Aorta (tissue), 5 donors: ENCODE measurements at regions not wholly inside any gene's neighbourhood (a gene's known extent, or its start where the extent isn't known, plus 50 kb on each side); places are given as distances from the start of the nearest gene placed in this dataset.

Source experiments
- ATAC-seq: fragments of 200-7000 bp; cut with Tn5 transposase; one replicate; pipeline ENCODE4 v1.9.1; 2022; ENCODE audit warnings: moderate library complexity; ENCODE audit not compliant: low FRiP score
- DNase-seq, 2 donors: peaks; one replicate each; pipeline ENCODE4 v3.0.0-alpha.2; 2020
- H3K27ac ChIP-seq, 2 donors: one replicate each; pipeline ENCODE4 v1.5.1; 2013; ENCODE audit warnings: low read length in 2 of 2, mild to moderate bottlenecking in 2 of 2, moderate library complexity in 2 of 2, control low read depth in 1 of 2, inconsistent platforms in 1 of 2, low read depth in 1 of 2
- H3K27me3 ChIP-seq, 2 donors: one replicate each; pipeline ENCODE4 v1.6.1; 2013; ENCODE audit warnings: control low read depth in 1 of 2, low read length in 1 of 2, mild to moderate bottlenecking in 1 of 2, moderate library complexity in 1 of 2; ENCODE audit not compliant: insufficient read depth in 2 of 2, control insufficient read depth in 1 of 2
- H3K36me3 ChIP-seq, 2 donors: one replicate each; pipeline ENCODE4 v1.6.1; 2013; ENCODE audit warnings: control low read depth in 1 of 2, low read length in 1 of 2, mild to moderate bottlenecking in 1 of 2; ENCODE audit not compliant: insufficient read depth in 2 of 2, control insufficient read depth in 1 of 2
- H3K4me1 ChIP-seq, 2 donors: one replicate each; pipeline ENCODE4 v1.6.1; 2013; ENCODE audit warnings: low read length in 2 of 2, control low read depth in 1 of 2, mild to moderate bottlenecking in 1 of 2, moderate library complexity in 1 of 2; ENCODE audit not compliant: insufficient read depth in 2 of 2, control insufficient read depth in 1 of 2
- H3K4me3 ChIP-seq, 2 donors: one replicate each; pipeline ENCODE4 v1.5.1; 2013; ENCODE audit warnings: low read length in 2 of 2, control low read depth in 1 of 2, mild to moderate bottlenecking in 1 of 2
- H3K9me3 ChIP-seq: one replicate; pipeline ENCODE4 v1.6.1; 2013; ENCODE audit warnings: mild to moderate bottlenecking, low read length; ENCODE audit not compliant: control insufficient read depth
- WGBS, 2 donors: extraction: QIAGEN DNeasy Blood & Tissue Kit; methylation state at CpG; one replicate each; pipeline ENCODE4 v1.1.7; 2013; 5-methylcytosine and 5-hydroxymethylcytosine counted together
- intact Hi-C, 2 donors: fragments of 100-400 bp; cut with DNase I; formaldehyde crosslinking; loops; one replicate each; pipeline versions ENCODE4 v1.14.2 to v1.15.0; 2022
- donor health status: healthy with polysubstance abuse.
- donor health status: Bipolar disorder and iron deficiency.
- donor health status: DM: no; HTN: no; CAD: no.
- donor health status: DM: no; HTN: no; CAD: no.
- donor health status: DM: yes; HTN: yes; CAD: no.

DNA sequence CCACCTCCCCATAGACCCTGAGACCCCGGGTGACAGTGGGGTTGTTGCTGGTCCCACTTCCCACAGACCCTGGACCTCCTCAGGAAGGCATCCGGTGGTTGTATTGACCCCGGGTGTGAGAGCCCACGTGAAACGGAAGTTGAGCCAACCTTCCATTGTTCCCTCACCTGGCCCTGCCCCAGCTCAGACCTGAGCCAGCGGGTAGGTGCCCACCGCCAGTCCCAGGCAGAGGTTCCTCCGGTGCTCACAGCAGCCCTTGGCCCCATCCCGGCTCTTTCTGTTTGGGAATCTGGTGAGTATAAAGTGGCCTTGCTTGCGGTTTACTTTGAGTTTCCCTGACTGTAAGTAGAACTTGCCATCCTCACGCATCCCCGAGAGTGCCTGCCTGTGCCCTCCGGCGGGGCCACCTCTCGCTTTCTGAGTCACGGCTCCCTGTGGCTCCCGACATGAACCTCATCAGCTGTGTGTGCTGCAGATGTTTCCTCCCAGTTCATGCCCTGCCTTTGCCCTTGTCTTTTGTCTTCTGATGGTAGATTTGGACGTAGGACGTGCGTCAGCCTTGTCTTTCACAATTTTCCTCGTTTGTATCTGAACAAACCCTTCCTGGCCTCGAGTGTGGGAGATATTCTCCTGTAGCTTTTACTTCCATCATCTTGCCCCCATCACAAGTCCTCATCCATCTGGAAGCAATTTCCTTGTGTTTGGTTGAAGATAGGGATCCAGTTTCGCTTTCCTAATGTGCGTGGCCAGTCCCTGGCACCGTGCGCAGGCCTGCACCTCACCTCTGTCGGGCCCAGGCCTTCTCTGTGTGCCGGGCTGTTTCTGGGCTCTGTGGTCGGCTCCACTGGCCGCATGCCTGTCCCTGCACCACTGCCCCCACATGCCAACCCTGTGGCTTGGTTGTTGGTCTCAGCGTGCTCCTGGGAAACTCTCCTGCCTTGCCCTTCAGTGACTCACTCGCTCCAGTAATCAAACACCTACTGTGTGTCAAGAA, 76.0 kb downstream of the METRNL start:
- no peaks in the 10 kb centered on the region for H3K9me3 ChIP-seq
- H3K27ac ChIP-seq, result no peak overlapping the region
- 91 to 92% methylated on average over 32 of the region's 32 CpGs for WGBS, 2 donors
- H3K27me3 ChIP-seq, result no peaks in the 10 kb centered on the region
- peak; percentile 6 for ATAC-seq
- DNase-seq, result peak; percentile 65 to 81
- H3K4me1 ChIP-seq, result no peaks in the 10 kb centered on the region
- intact Hi-C loops, result no loop called here
- no peak overlapping the region for H3K4me3 ChIP-seq
- no peaks in the 10 kb centered on the region for H3K36me3 ChIP-seq

- Histone ChIP-seq H3K27ac (no peak overlapping the region), H3K4me1 (no peaks in the 10 kb centered on the region), H3K4me3 (no peak overlapping the region), H3K9me3 (no peaks in the 10 kb centered on the region), H3K36me3 (no peaks in the 10 kb centered on the region), H3K27me3 (no peaks in the 10 kb centered on the region)
- DNase-seq (peak in 1 of 2 donors; percentile 23), ATAC-seq (no peak)
- intact Hi-C loops, result no loop called here
- WGBS, 2 donors, result 95 to 96% methylated on average over 11 of the region's 11 CpGs
Observed at GRCh38 chr17:83156408-83156807, 77.0 kb downstream of the METRNL start.

DNA sequence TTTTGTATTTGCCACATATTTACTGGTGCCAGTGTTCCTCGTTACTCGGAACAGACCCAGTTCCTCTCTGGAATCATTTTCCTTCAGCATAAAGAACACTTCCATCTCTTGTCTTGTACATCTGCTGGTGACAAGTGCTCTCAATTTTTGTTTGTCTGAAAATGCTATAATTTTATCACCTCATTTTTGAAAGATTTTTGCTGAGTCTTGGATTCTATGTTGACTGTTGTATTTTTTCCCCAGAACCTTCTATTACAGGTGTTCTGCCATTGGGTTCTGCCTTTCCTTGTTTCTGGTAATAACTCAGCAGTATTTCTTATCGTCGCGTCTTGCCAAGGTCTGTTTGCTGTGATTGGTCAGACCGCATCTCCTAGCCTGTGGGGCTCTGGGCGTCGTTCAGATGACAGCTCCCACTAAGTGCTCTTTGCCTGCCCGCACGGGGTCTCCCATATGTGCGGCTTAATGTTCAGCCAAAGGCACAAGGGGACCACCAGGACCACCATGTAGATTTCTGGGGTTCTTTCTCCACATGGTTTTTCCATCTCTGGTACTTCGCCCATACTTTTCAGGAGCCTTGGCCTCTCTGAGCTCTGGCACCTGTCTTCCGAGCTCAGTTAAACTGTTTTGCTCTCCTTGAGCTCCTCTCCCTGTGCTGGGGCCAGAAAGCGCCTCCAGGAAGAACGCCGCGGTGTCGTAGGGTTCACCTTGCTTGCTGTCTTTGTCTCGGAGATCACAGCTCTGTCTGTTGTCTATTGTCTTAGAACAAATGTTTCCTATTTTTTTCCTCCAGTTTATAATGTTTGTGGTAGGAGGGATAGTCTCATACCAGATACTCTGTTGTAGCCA, 80.0 kb downstream of the METRNL start:
- 91 to 94% methylated on average over 19 of the region's 19 CpGs for WGBS, 2 donors
- Histone ChIP-seq H3K36me3 (no peaks in the 10 kb centered on the region), H3K9me3 (no peaks in the 10 kb centered on the region), H3K4me1 (no peaks in the 10 kb centered on the region), H3K4me3 (no peak overlapping the region), H3K27me3 (no peaks in the 10 kb centered on the region), H3K27ac (no peak overlapping the region)
- ATAC-seq (no peak), DNase-seq (peak in 1 of 2 donors; percentile 35)
- intact Hi-C loops, result no loop called here

GRCh38 chr17:83160443-83161297, 81.3 kb downstream of the METRNL start:
- Histone ChIP-seq H3K27me3 (no peaks in the 10 kb centered on the region), H3K27ac (no peak overlapping the region), H3K36me3 (no peaks in the 10 kb centered on the region), H3K9me3 (no peaks in the 10 kb centered on the region), H3K4me3 (no peak overlapping the region), H3K4me1 (no peaks in the 10 kb centered on the region)
- ATAC-seq, result no peak
- WGBS, 2 donors, result 87 to 89% methylated on average over 19 of the region's 19 CpGs
- intact Hi-C loops, result no loop called here
- peak; percentile 37 to 63 for DNase-seq

DNA sequence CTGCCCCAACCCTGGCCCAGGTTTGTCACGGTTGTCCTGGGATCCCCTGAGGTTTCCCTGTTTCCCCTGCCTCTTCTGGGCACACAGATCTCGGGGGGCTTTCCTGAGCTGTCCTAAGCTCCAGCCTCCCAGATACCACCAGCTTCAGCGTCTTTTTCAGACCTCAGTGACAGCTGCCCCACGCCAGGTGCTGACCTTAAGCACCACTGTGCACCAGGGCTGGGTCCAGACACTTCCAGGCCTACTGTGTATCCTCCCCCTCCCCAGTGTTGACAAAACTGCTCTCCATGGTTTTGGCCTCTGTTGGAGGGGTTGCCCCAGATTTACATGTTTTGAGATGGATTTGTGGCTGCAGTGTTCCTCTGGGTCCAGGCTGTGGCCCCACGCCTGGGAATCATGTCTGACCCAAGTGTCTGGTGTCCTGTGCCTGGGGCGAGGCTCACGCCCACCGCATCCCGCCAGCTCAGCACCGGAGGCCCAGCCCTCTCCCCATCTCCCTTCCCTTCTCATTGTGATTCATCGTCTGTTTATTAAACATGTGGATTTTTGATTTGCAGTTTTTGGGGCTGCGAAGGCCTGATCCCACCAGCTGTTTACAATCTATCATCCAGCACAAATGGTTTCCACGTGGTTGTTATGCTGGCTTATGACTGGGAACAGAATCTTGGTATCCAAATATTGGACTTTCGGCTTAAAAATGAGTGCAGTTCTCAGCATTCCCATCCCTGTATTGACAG, 82.1 kb downstream of the METRNL start:
- intact Hi-C loops, result no loop called here
- H3K27me3 ChIP-seq, result no peaks in the 10 kb centered on the region
- no peaks in the 10 kb centered on the region for H3K4me1 ChIP-seq
- H3K27ac ChIP-seq, result no peak overlapping the region
- 93 to 94% methylated on average over 14 of the region's 14 CpGs for WGBS, 2 donors
- ATAC-seq (peak; percentile 11), DNase-seq (peak in 1 of 2 donors; percentile 54)
- no peaks in the 10 kb centered on the region for H3K9me3 ChIP-seq
- no peaks in the 10 kb centered on the region for H3K36me3 ChIP-seq
- no peak overlapping the region for H3K4me3 ChIP-seq

DNA sequence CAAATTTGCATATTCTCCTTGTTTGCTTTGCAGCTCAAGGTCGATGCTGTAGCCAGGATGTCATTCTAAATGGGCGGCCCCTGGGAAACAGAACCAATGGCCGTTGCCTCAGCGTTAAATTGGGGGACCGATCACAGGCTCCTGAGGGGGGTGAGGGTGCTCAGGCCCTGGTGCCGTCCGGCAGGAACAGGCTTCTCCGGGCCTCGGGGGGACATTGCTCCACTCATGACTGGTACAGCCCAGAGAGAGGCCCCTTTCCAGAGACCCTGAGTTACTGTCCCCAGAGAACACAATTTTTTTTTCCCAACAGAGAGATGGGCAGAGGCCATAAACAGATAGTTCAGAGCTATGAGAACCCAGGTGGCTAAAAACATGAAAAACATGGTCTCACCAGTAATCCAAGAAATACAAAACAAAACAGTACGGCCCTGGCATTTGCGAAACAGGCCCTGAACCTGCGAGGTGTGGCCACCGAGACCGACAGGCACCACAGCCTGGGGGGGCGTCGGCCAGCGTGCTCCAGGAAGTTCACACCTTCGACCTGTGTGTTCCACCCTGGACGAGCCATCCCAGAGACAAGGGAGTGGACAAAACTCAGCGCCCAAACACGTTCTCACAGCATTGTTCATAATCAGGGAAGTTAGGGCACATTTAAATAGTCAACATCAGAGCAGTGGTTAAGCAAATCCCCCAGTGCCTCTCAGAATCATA, 82.8 kb downstream of the METRNL start:
- no peak for ATAC-seq
- H3K4me1 ChIP-seq, result no peaks in the 10 kb centered on the region

DNA sequence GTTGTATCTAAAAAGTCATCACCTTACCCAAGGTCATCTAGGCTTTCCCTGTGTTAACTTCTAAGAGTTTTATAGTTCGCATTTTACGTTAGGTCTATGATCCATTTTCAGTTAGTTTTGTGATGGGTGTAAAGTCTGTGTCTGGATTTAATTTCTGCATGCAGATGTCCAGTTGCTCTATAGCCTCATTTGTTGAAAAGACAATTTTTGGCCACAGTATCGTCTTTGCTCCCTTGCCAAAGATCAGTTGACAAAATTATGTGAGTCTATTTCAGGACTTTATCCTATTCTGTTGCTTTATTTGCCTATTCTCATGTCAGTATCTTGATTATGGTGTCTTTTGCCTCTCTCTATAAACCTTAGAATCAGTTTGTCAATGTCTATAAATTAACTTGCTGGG, 85.1 kb downstream of the METRNL start:
- Histone ChIP-seq H3K4me3 (no peak overlapping the region), H3K27me3 (no peaks in the 10 kb centered on the region), H3K4me1 (no peaks in the 10 kb centered on the region), H3K9me3 (no peaks in the 10 kb centered on the region), H3K36me3 (no peaks in the 10 kb centered on the region), H3K27ac (no peak overlapping the region)
- intact Hi-C loops, result no loop called here
- ATAC-seq (no peak), DNase-seq (no peak)
- 85 to 86% methylated on average over 3 of the region's 3 CpGs for WGBS, 2 donors

More for the DNA sequence above, 82.8 kb downstream of the METRNL start:
- Histone ChIP-seq H3K27ac (no peak overlapping the region), H3K4me3 (no peak overlapping the region), H3K27me3 (no peaks in the 10 kb centered on the region), H3K36me3 (no peaks in the 10 kb centered on the region), H3K9me3 (no peaks in the 10 kb centered on the region)
- peak in 1 of 2 donors; percentile 20 for DNase-seq
- WGBS, 2 donors, result 92 to 94% methylated on average over 21 of the region's 21 CpGs
- intact Hi-C loops, result no loop called here
